ENCODE measurements at regions not wholly inside any gene's neighbourhood (a gene's known extent, or its start where the extent isn't known, plus 50 kb on each side); places are given as distances from the start of the nearest gene placed in this dataset.
A peak's percentile ranks its signal among the peaks of the same experiment; 100 is the strongest.
"Not testable (repeated sequence)": the region's sequence is repeated elsewhere in the genome, so short reads cannot be mapped to it uniquely, and the experiment has no call there.

- Histone ChIP-seq H3K36me3 (ENCODE audit: control insufficient read depth in 2 of 2, insufficient read depth in 2 of 2, low read length in 2 of 2) (no peaks in the 10 kb centered on the region), H3K9me3 (ENCODE audit: control insufficient read depth in 2 of 2, low read length in 2 of 2) (no peaks in the 10 kb centered on the region), H3K9ac (ENCODE audit: low read length in 2 of 2) (no peak overlapping the region), H3K27ac (ENCODE audit: low read length) (no peak overlapping the region), H3K4me1 (ENCODE audit: control insufficient read depth, insufficient read depth, low read length) (no peaks in the 10 kb centered on the region), H3K27me3 (ENCODE audit: control insufficient read depth in 1 of 2, insufficient read depth in 2 of 2, low read length in 2 of 2) (no peaks in the 10 kb centered on the region), H3K4me3 (ENCODE audit: low read length in 2 of 2) (no peak overlapping the region)
Observed at GRCh38 chr12:95358111-95359083, 115.6 kb upstream of the METAP2 start.

GRCh38 chr12:95365912-95366311 is 108.0 kb upstream of the METAP2 start:
- no peaks in the 10 kb centered on the region for H3K36me3 ChIP-seq (ENCODE audit: control insufficient read depth in 2 of 2, insufficient read depth in 2 of 2, low read length in 2 of 2)
- H3K9me3 ChIP-seq (ENCODE audit: control insufficient read depth in 2 of 2, low read length in 2 of 2): no peaks in the 10 kb centered on the region
- no peak overlapping the region for H3K27ac ChIP-seq (ENCODE audit: low read length)
- no peaks in the 10 kb centered on the region for H3K4me1 ChIP-seq (ENCODE audit: control insufficient read depth, insufficient read depth, low read length)
- H3K9ac ChIP-seq (ENCODE audit: low read length in 2 of 2): no peak overlapping the region
- no peaks in the 10 kb centered on the region for H3K27me3 ChIP-seq (ENCODE audit: control insufficient read depth in 1 of 2, insufficient read depth in 2 of 2, low read length in 2 of 2)
- H3K4me3 ChIP-seq (ENCODE audit: low read length in 2 of 2): no peak overlapping the region

- Histone ChIP-seq H3K36me3 (ENCODE audit: control insufficient read depth in 2 of 2, insufficient read depth in 2 of 2, low read length in 2 of 2) (no peaks in the 10 kb centered on the region), H3K9me3 (ENCODE audit: control insufficient read depth in 2 of 2, low read length in 2 of 2) (no peaks in the 10 kb centered on the region), H3K27me3 (ENCODE audit: control insufficient read depth in 1 of 2, insufficient read depth in 2 of 2, low read length in 2 of 2) (no peaks in the 10 kb centered on the region), H3K4me3 (ENCODE audit: low read length in 2 of 2) (no peak overlapping the region), H3K4me1 (ENCODE audit: control insufficient read depth, insufficient read depth, low read length) (no peaks in the 10 kb centered on the region), H3K9ac (ENCODE audit: low read length in 2 of 2) (no peak overlapping the region), H3K27ac (ENCODE audit: low read length) (no peak overlapping the region)
Observed at GRCh38 chr12:95368931-95369330, 105.0 kb upstream of the METAP2 start.

- Histone ChIP-seq H3K4me3 (ENCODE audit: low read length in 2 of 2) (no peak overlapping the region), H3K27ac (ENCODE audit: low read length) (no peak overlapping the region), H3K4me1 (ENCODE audit: control insufficient read depth, insufficient read depth, low read length) (no peaks in the 10 kb centered on the region), H3K27me3 (ENCODE audit: control insufficient read depth in 1 of 2, insufficient read depth in 2 of 2, low read length in 2 of 2) (no peaks in the 10 kb centered on the region), H3K36me3 (ENCODE audit: control insufficient read depth in 2 of 2, insufficient read depth in 2 of 2, low read length in 2 of 2) (peaks cover 0 to 3% of the 10 kb centered on the region in 2 donors), H3K9me3 (ENCODE audit: control insufficient read depth in 2 of 2, low read length in 2 of 2) (no peaks in the 10 kb centered on the region), H3K9ac (ENCODE audit: low read length in 2 of 2) (no peak overlapping the region)
Observed at GRCh38 chr12:95371571-95371970, 102.4 kb upstream of the METAP2 start.

- H3K4me1 ChIP-seq (ENCODE audit: control insufficient read depth, insufficient read depth, low read length); H3K27me3 ChIP-seq (ENCODE audit: control insufficient read depth in 1 of 2, insufficient read depth in 2 of 2, low read length in 2 of 2); H3K9ac ChIP-seq (ENCODE audit: low read length in 2 of 2); H3K27ac ChIP-seq (ENCODE audit: low read length); H3K9me3 ChIP-seq (ENCODE audit: control insufficient read depth in 2 of 2, low read length in 2 of 2); H3K36me3 ChIP-seq (ENCODE audit: control insufficient read depth in 2 of 2, insufficient read depth in 2 of 2, low read length in 2 of 2); H3K4me3 ChIP-seq (ENCODE audit: low read length in 2 of 2): not testable (repeated sequence)
Observed at GRCh38 chr12:95379481-95379880, 94.5 kb upstream of the METAP2 start.

GRCh38 chr12:95380334-95380733 is 93.6 kb upstream of the METAP2 start:
- H3K9ac ChIP-seq (ENCODE audit: low read length in 2 of 2): peak overlapping the region in 1 of 2 donors; percentile 67

GRCh38 chr12:95380997-95381786 is 92.8 kb upstream of the METAP2 start:
- Histone ChIP-seq H3K4me3 (ENCODE audit: low read length in 2 of 2) (peak overlapping the region; percentile 47 to 71), H3K27ac (ENCODE audit: low read length) (peak overlapping the region; percentile 62), H3K9me3 (ENCODE audit: control insufficient read depth in 2 of 2, low read length in 2 of 2) (no peaks in the 10 kb centered on the region), H3K9ac (ENCODE audit: low read length in 2 of 2) (peak overlapping the region; percentile 58 to 67), H3K4me1 (ENCODE audit: control insufficient read depth, insufficient read depth, low read length) (peaks cover 19% of the 10 kb centered on the region), H3K36me3 (ENCODE audit: control insufficient read depth in 2 of 2, insufficient read depth in 2 of 2, low read length in 2 of 2) (no peaks in the 10 kb centered on the region), H3K27me3 (ENCODE audit: control insufficient read depth in 1 of 2, insufficient read depth in 2 of 2, low read length in 2 of 2) (no peaks in the 10 kb centered on the region)

More at GRCh38 chr12:95380334-95380733, 93.6 kb upstream of the METAP2 start:
- not testable (repeated sequence) for H3K27me3 ChIP-seq (ENCODE audit: control insufficient read depth in 1 of 2, insufficient read depth in 2 of 2, low read length in 2 of 2); H3K36me3 ChIP-seq (ENCODE audit: control insufficient read depth in 2 of 2, insufficient read depth in 2 of 2, low read length in 2 of 2); H3K9me3 ChIP-seq (ENCODE audit: control insufficient read depth in 2 of 2, low read length in 2 of 2)
- peak overlapping the region; percentile 47 to 71 for H3K4me3 ChIP-seq (ENCODE audit: low read length in 2 of 2)
- H3K4me1 ChIP-seq (ENCODE audit: control insufficient read depth, insufficient read depth, low read length): peaks cover 13% of the 10 kb centered on the region
- peak overlapping the region; percentile 62 for H3K27ac ChIP-seq (ENCODE audit: low read length)

GRCh38 chr12:95383920-95384319 is 90.0 kb upstream of the METAP2 start:
- H3K27me3 ChIP-seq (ENCODE audit: control insufficient read depth in 1 of 2, insufficient read depth in 2 of 2, low read length in 2 of 2); H3K36me3 ChIP-seq (ENCODE audit: control insufficient read depth in 2 of 2, insufficient read depth in 2 of 2, low read length in 2 of 2); H3K9me3 ChIP-seq (ENCODE audit: control insufficient read depth in 2 of 2, low read length in 2 of 2): not testable (repeated sequence)
- Histone ChIP-seq H3K4me1 (ENCODE audit: control insufficient read depth, insufficient read depth, low read length) (peaks cover 19% of the 10 kb centered on the region), H3K9ac (ENCODE audit: low read length in 2 of 2) (peak overlapping the region in 1 of 2 donors; percentile 32), H3K4me3 (ENCODE audit: low read length in 2 of 2) (peak overlapping the region in 1 of 2 donors; percentile 22), H3K27ac (ENCODE audit: low read length) (peak overlapping the region; percentile 49)

- no peaks in the 10 kb centered on the region for H3K27me3 ChIP-seq (ENCODE audit: control insufficient read depth in 1 of 2, insufficient read depth in 2 of 2, low read length in 2 of 2)
- H3K27ac ChIP-seq (ENCODE audit: low read length): peak overlapping the region; percentile 83
- no peaks in the 10 kb centered on the region for H3K36me3 ChIP-seq (ENCODE audit: control insufficient read depth in 2 of 2, insufficient read depth in 2 of 2, low read length in 2 of 2)
- H3K9me3 ChIP-seq (ENCODE audit: control insufficient read depth in 2 of 2, low read length in 2 of 2): no peaks in the 10 kb centered on the region
- peaks cover 19% of the 10 kb centered on the region for H3K4me1 ChIP-seq (ENCODE audit: control insufficient read depth, insufficient read depth, low read length)
- peak overlapping the region; percentile 74 to 75 for H3K4me3 ChIP-seq (ENCODE audit: low read length in 2 of 2)
- peak overlapping the region in 1 of 2 donors; percentile 75 for H3K9ac ChIP-seq (ENCODE audit: low read length in 2 of 2)
Observed at GRCh38 chr12:95384785-95385184, 89.2 kb upstream of the METAP2 start.

GRCh38 chr12:95385246-95386035 is 88.5 kb upstream of the METAP2 start:
- Histone ChIP-seq H3K27ac (ENCODE audit: low read length) (peak overlapping the region; percentile 83), H3K27me3 (ENCODE audit: control insufficient read depth in 1 of 2, insufficient read depth in 2 of 2, low read length in 2 of 2) (no peaks in the 10 kb centered on the region), H3K36me3 (ENCODE audit: control insufficient read depth in 2 of 2, insufficient read depth in 2 of 2, low read length in 2 of 2) (no peaks in the 10 kb centered on the region), H3K4me1 (ENCODE audit: control insufficient read depth, insufficient read depth, low read length) (peaks cover 19% of the 10 kb centered on the region), H3K9me3 (ENCODE audit: control insufficient read depth in 2 of 2, low read length in 2 of 2) (no peaks in the 10 kb centered on the region), H3K4me3 (ENCODE audit: low read length in 2 of 2) (peak overlapping the region; percentile 74 to 75), H3K9ac (ENCODE audit: low read length in 2 of 2) (peak overlapping the region; percentile 69 to 75)
